GM21423 (cell line): ENCODE measurements at regions not wholly inside any gene's neighbourhood (a gene's known extent, or its start where the extent isn't known, plus 50 kb on each side); places are given as distances from the start of the nearest gene placed in this dataset.

Experiments used
- ATAC-seq: cut with Tn5 transposase; IDR thresholded peaks from one replicate; pipeline ENCODE4 v1.9.1; 2021; ENCODE audit warnings: mild to moderate bottlenecking, moderate library complexity; ENCODE audit not compliant: unreplicated experiment

DNA sequence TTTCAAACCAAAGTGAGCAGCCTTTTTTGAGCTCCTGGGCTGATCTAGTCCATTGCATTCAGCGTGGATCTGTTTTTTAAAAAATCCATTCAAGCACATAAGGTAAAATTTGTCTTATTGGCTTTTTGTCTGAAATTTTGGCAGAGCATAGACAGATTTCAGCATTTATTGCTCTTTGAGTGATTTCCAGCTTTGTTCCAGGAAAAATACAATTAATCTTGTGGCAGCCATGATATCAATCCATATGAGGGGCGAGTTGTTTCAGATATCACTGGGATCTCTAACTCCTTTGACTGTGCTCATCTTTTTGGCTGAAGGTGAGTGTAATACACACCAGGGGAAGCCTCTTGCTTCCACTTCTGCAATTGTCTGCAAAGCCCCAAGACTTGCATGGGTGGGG, 523.9 kb downstream of the SLC4A3 start:
- no peak for ATAC-seq

DNA sequence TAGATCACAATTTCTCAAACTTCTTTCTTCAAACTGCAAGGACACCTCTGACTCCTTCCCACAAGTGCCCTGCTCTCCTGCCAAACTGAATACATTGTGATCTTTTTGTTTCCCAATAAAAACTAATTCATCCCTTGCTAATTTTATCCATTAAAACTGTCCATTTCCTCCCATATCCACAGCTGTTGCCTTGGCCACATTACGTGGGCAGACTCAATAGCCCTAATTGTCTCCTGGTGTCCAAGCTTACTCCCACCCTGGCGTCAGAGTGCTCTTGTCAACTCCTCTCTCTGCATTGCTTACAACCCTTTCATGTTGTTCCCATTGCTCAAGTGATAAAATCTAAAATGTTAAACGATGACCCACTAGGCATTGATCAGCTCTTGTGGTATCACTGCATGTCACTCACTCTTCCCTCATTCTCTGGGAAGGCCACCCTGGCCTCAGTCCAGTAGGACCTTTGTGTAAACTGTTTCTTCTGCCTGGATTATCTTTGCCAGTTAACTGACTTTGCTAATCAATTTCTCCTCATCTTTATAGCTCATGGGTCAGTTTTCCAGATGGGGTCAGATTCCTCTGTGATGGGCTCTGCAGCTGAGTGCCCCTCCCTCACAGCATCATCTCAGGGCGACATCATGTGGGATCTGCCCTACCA, 525.0 kb downstream of the SLC4A3 start:
- ATAC-seq, result no peak

DNA sequence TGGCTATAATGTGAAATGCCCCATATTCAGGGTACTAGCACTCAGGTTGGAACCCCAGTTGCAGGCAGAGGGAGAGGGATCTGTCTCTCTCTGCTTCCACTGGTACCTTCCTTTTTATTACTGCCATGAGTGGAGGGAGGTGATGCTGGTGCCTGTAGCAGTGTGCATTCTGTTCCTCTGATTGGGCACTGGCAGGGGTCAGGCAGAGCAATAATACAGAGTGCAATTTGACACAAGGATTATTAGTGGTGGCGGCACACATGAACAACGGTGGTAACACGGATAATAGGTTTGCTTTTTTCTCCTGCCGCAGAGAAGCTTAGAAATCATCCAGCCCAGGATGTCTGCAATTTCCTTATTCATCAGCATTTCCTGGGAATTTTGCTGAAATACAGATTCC, 525.7 kb downstream of the SLC4A3 start:
- ATAC-seq, result no peak

DNA sequence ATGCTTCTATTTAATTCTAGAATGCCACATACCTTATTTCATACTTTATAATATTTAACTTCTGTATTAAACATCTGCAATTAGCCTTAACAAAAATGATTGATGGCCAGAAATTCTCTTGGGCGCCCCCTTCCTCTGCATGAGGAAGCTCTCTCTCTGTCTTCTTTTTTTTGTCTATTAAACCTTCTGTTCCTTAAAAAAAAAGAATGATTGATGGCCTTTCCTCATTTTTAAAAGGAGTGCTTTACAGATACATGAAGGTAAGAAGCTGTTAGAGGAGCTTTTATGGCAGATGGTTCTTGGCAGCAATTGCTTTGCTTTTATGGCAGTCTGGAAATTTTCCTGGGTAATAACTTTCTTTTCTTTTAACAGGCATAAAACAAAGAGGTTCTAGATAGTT, 526.9 kb downstream of the SLC4A3 start:
- ATAC-seq, result no peak

DNA sequence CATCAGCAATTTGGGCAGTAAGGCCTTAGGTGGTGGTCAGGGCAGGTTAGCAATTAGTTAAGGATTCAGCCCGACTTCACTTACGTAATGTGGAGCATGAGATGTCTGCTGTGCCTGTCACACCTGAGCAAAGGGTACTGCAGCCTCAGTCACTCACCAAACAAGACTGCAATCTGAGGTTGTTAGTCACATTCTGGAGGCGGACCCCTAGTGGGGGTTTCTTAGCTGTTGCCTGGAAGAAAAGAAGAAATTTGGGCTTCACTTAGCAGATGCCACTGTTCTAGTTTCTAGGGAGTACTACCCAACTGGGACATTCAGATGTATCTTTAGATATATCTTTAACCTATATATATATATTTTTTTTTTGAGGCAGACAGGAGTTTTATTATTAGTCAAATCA, 529.9 kb downstream of the SLC4A3 start:
- ATAC-seq, result no peak

DNA sequence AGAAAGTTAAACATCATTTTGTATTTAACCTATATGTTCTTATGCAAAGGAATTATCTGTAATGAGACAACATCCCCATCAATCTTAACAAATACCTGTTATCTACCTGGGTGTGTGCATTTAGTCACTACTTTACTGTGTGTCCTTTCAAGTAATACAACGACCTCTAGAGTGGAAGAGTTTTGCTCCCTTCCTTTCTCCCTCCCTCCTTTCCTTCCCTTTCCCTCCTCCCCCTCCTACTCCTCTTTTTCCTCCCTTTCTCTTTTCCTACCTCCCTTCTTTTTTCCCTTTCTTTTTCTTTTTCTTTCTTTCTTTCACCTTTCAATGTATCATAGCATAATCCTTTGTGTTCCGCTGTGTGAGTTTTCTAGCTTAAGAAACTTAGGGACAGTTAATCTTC, 532.3 kb downstream of the SLC4A3 start:
- ATAC-seq, result no peak

DNA sequence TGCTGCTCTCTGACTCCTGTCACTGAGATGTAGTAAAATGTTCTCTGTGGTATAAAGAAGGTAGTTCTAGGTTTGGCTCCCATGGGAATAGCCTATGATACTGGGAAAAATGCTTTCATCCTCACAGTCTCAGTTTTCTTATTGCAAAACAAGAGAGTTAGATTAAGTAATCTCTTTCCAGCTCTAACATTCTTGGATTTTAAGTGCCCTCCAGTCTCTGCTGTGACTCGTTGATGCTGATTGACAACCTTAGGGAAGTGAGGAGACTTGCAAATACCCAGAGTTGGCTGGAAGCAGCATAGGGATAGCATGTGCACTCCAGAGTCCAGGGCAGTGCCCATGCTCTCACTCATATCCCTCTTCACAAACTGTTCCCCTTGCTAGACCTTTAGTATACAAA, 534.9 kb downstream of the SLC4A3 start:
- no peak for ATAC-seq

DNA sequence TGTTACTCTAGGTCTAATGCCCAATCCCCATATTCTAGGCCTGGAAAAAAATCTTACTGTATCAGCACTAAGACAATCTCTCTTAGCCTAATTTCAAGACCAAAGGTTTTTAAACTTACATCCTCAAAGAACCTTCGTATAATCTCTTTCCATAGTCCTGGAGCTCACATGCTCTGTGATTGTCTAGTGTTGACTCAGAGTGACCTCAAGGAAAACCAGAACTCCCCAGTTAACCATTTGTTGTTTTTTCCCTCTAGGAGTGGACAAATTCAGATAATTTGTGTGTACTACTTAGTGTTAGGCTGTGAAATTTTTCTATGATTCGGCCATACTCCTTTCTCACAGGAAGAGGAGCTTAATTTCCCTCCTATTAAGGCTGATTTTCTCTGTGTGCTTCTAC, 536.1 kb downstream of the SLC4A3 start:
- ATAC-seq, result no peak

DNA sequence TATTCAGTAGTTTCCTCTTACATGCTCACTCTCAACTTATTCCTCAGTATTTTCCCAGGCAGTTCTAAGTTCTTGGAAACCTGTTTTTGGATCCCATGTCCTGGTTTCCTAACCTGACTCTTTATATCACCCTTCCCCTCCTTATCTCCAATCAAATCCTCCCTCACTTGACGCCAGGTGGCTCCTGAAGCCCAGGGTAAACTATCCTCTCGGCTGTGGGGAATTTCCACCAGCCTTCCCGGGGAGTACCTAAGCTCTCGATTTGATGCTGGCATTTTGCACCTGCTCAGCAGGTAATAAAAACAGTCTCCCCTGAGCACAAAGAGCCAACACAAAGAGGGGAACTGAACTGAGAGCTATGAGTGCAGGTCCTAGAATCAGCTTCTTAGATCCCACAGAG, 538.0 kb downstream of the SLC4A3 start:
- ATAC-seq, result no peak

DNA sequence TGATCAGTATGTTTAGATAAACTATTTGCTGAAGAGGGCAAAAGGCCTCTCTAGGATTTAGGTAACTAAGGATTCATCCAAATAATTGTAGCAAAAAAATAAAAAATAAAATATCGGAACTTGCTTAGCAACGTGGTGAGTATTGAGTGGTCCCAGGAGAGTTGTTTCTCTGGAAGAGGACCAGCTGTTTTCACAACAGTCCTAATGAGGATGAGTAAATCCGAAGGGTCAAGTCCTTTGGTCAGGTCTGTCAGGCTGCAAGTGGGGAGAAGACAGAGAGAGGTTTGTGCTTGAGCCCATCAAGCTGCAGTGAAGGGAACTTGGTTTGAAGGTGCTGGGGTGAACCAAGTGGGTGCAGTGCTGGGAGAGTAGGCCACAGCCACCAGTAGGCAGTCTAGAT, 539.2 kb downstream of the SLC4A3 start:
- no peak for ATAC-seq

DNA sequence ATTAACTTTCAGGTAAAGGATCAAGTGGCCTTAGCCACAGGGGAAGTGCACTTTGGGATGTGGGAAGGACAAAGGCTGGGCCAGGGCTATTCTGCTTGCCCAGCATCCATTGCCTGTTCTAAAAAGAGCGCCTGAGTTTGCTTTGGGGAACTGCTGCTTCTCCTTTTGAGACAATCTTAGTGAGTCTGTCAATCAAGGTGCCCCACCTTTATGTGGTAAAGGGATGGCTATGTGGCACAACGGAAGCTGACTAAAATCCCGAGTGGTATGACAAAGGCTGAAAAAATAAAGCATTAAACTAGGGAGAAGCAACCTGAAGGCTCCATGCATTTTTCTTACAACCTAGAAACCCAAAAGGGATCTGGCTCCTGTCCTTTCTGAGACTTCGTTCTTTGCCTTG, 540.5 kb downstream of the SLC4A3 start:
- ATAC-seq, result no peak

DNA sequence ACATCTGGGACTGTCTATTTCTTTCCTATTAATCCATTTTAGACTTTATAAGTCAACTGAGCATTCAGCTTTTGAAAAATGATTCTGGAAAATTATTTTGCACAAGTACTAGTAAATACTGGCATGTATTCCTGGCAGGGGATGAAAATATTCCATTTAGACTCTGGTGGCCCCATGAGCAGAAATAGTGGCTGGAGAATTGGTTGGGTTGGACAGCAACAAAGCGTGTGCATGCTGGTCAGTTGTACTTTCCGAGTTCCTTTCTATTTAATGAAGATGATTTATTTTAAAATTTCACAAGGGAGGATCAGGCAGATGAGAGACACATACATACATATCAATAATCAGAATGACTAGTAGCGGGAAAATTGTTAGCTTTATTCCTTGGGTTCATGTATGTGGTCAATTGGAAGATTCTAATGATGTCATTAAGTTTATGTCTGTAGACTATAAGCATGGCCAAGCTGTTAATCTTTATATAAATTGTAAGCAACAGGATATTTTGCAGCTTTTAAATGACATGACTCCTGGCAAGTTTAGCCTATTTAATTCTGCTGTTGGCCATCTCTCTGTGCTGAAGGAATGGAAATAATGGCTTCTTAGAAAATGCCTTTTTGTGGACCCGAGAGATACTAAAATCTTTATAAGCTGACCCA, 541.6 kb downstream of the SLC4A3 start:
- no peak for ATAC-seq

DNA sequence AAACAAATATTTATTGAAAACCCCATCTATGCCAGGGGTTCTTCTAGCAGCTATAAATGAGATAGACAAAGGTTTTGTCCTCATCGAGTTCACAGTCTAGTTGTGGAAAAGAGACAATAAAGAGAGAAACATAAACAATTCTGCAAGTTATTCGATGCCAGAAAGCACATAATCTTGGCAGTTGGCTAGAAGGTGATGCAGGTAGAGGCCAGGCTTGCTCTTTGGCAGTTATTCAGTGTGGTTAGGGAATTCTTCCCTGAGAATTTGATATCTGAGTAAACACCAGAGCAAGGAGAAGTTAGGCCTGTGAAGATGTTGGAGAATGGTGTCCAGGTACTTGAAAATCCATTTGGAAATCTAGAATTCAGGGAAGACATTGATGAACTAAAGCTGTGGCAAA, 547.4 kb downstream of the SLC4A3 start:
- no peak for ATAC-seq

DNA sequence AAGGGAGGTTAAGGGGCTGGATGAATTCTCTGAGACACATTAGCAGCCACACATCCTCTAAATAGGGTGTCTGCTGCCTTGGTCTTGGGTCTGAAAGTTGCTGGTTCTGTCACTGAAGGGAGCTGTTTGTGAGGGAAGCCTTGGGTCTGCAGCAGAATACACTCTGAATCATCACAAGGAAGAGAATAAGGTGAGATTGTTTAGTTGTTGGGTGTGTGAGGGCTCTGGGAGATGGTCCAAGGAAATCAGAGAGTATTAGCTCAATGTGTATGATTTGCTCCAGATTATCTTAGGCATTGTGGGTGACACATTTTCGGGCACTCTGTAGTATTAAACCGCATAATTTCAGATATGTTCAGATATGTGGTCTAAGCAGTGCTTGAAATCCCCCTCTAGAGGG, 548.5 kb downstream of the SLC4A3 start:
- no peak for ATAC-seq

DNA sequence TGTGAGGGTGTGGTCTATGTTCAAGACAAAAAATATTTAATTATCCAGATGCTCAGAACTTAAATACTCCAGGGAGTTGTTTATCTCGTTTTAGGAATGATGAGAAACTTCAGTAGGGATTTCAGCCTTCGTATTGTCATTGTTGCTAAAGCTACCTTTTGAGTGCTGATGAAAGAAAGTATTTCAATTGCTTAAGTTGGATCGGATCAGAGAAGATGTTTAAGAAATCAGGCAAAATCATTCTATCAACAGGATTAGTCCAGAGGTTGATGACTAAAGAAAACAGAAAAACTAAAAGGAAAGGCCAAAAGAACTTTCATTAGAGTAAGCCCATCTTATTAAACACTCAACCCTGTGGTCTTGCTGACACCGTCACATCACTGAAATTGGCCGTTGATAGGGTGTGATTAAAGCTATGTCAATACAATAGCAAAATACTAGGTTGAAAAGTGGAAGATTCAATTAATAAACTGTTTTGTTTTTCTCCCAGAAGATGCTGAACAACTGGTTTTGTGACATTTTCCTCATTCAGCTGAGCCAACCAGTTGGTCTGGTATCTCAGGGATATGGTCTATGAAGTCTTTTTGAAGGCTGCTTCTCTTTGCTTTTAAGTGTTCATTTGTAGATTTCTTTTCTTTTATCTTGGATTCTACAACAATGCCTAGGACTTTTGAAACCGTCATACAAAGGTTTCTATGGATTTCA, 551.7 kb downstream of the SLC4A3 start:
- ATAC-seq, result no peak

DNA sequence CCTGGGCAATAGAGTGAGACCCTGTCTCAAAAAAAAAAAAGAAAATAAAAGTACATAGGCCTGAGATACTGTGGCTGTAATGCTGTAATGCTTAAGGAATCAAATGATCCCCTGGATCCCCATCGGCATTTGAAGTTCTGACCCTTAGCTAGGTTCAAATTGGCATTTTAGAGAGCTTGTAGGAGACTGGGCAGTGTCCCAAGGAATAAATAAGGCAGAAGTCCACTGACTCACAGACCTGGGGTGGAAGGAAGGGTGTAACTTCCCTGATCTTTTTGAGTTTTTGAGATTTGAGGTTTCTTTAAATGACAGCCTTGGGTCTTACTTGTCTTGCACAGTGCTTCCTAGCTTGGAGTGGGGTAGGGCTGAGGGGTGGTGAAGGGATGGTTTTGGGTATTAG, 553.7 kb downstream of the SLC4A3 start:
- no peak for ATAC-seq

DNA sequence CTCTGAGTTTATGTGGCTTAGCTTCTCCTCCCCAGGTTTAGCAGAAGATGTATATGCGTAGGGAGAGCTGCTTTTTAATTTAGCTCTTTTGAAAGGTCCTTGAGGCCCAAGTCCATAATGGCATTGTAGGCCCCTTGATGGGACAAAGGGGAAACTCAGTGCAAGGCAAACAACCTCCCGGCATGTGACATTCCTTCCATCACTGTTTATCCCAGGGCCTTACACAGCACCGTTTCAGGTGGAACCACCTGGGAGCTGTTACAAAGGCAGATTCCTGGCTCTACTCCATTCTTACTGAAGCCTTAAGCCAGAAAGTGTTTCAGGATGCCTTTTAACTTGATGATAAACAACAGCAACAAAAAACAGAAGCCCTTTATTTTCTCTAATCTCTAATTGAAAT, 555.4 kb downstream of the SLC4A3 start:
- ATAC-seq, result no peak

DNA sequence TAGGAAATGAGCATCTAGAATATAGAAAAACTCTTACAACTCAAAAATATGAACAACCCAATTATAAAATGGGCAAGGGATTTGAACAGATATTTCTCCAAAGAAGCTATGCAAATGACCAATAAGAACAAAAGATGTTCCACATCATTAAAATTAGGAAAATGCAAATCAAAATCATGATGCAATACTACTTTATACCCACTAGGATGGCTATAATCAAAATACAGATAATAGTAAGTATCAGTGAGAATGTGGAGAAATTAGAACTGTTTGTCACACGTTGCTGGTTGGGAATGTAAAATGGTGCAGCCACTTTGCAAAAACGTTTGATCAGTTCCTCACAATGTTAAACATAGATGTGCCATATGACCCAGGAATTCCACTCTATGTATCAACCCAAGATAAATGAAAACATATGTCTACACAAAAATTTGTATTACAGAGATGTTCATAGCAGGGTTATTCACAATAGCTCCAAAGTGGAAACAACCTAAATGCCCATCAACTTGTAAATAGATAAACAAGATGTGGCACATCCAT, 558.4 kb downstream of the SLC4A3 start:
- ATAC-seq, result no peak

DNA sequence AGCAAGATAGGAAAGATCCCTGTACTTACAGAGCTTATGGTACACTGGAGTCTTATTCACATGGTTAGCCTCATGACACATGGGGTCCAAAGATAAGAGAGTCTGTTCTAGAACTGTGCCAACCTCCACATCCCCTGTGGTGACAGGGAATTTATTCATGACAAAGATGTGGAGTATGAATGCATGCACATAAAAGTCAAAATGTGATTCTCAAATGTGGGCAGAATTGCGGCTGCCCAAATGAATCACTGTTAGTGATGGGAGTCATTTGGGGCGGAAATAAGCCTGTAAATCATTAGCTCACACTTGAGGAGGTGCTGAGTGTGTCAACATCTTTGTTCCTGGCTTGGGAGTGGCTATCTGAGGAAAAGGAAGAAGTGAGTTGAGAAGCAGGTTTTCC, 560.6 kb downstream of the SLC4A3 start:
- no peak for ATAC-seq

DNA sequence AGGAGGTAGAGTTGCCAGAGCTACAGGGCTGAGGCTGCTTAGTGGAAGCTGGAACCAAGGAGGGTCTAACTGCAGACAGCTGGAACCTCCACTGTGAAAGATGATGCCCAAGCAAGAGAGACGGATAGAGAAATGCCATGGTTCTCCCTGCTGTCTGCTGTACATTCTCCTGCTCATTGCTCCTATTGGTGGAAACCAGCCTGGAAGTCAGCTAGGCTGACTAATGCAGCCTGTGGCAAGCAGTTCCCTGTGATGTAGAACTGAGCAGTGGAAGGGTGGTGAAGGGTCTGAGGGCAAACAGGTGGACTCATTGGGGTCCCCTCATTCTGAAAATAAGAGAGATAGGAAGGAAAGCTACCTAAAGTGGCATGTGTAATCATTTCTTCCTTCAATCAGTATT, 563.6 kb downstream of the SLC4A3 start:
- ATAC-seq, result no peak

DNA sequence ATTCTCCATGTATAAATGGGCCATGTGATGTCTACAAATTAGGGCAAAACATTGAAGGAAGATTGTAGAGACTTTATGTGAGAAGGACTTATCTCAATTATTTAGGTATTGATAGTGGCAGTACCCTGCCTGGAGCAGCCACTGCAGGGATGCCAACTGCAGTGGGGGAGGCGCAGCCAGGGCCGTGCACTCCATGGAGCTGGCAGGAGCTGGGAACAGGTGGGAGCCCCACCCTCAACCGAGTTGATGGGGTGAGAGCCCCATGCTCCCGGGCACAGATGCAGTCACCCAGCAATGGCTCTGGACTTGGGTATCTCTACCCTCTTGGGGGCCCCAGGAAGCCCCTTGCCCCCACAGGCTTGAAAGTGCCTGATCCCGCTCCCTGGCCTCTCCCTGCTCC, 564.3 kb downstream of the SLC4A3 start:
- ATAC-seq, result no peak
